ENCODE measurements at regions not wholly inside any gene's neighbourhood (a gene's known extent, or its start where the extent isn't known, plus 50 kb on each side); places are given as distances from the start of the nearest gene placed in this dataset.

- POLR2A ChIA-PET: no interaction called here
- no peak for ATAC-seq
Observed at GRCh38 chrX:79573760-79574159, 206.6 kb upstream of the ITM2A start.

GRCh38 chrX:79572566-79572965 lies 205.4 kb upstream of the ITM2A start:
- Histone ChIP-seq H3K4me3 (no peak overlapping the region), H3K27ac (no peak overlapping the region), H3K4me1 (no peaks in the 10 kb centered on the region), H3K9me3 (no peaks in the 10 kb centered on the region), H3K4me2 (no peak overlapping the region)
- WGBS (ENCODE audit: missing lambda C conversion rate): 1% methylated on average over 6 of the region's 6 CpGs
- CTCF ChIA-PET: no interaction called here
- TF ChIP-seq HOXB5 (CRISPR knock-in tag; IDR thresholded peaks at IDR 0.05) (no peak), NR3C1 (IDR thresholded peaks at IDR 0.05) (no peak), CHD4 (IDR thresholded peaks at IDR 0.05; ENCODE audit: borderline replicate concordance) (no peak), KDM1A (IDR thresholded peaks at IDR 0.05; ENCODE audit: low read depth) (no peak), SREBF2 (IDR thresholded peaks at IDR 0.05) (no peak), PHF8 (IDR thresholded peaks at IDR 0.05; ENCODE audit: borderline replicate concordance, low read depth) (no peak)
- ATAC-seq: no peak
- no peak for DNase-seq (ENCODE audit: low read depth in 1 of 2, low spot score in 1 of 2)
- POLR2A ChIA-PET: no interaction called here
- FAIRE-seq: no peak

More at GRCh38 chrX:79573760-79574159, 206.6 kb upstream of the ITM2A start:
- FAIRE-seq: no peak
- Histone ChIP-seq H3K4me2 (no peak overlapping the region), H3K4me1 (no peaks in the 10 kb centered on the region), H3K9me3 (no peaks in the 10 kb centered on the region), H3K4me3 (no peak overlapping the region), H3K27ac (no peak overlapping the region)
- DNase-seq (ENCODE audit: low read depth in 1 of 2, low spot score in 1 of 2): no peak
- no peak for TF ChIP-seq JUNB (IDR thresholded peaks at IDR 0.05)
- no peak for TF ChIP-seq BHLHE40 (IDR thresholded peaks at IDR 0.05; ENCODE audit: low read depth, low read length)
- no peak for TF ChIP-seq NR3C1 (IDR thresholded peaks at IDR 0.05)
- TF ChIP-seq CHD4 (IDR thresholded peaks at IDR 0.05; ENCODE audit: borderline replicate concordance): no peak
- no peak for TF ChIP-seq SREBF2 (IDR thresholded peaks at IDR 0.05)
- 0% methylated on average over 1 of the region's 1 CpG for WGBS (ENCODE audit: missing lambda C conversion rate)
- CTCF ChIA-PET: no interaction called here

- DNase-seq (ENCODE audit: low read depth in 1 of 2, low spot score in 1 of 2) (no peak), FAIRE-seq (no peak), ATAC-seq (no peak)
- Histone ChIP-seq H3K4me2 (no peak overlapping the region), H3K4me3 (no peak overlapping the region), H3K27ac (no peak overlapping the region), H3K9me3 (no peaks in the 10 kb centered on the region), H3K4me1 (no peaks in the 10 kb centered on the region)
- 14% methylated on average over 4 of the region's 8 CpGs for WGBS (ENCODE audit: missing lambda C conversion rate)
- ChIA-PET CTCF (no interaction called here), POLR2A (no interaction called here)
- no peak for TF ChIP-seq ZFP36 (IDR thresholded peaks at IDR 0.05; ENCODE audit: borderline replicate concordance, partially characterized antibody)
Observed at GRCh38 chrX:79570524-79571240, 203.5 kb upstream of the ITM2A start.

GRCh38 chrX:79568309-79568708 lies 201.2 kb upstream of the ITM2A start:
- CTCF ChIA-PET: no interaction called here
- no peak overlapping the region for H3K27ac ChIP-seq
- H3K4me3 ChIP-seq: no peak overlapping the region
- H3K9me3 ChIP-seq: no peaks in the 10 kb centered on the region
- no peak for DNase-seq (ENCODE audit: low read depth in 1 of 2, low spot score in 1 of 2)
- FAIRE-seq: no peak
- ATAC-seq: no peak
- POLR2A ChIA-PET: no interaction called here
- H3K4me2 ChIP-seq: no peak overlapping the region
- no peaks in the 10 kb centered on the region for H3K4me1 ChIP-seq
- TF ChIP-seq REST (IDR thresholded peaks at IDR 0.05): no peak
- no peak for TF ChIP-seq MAFK (IDR thresholded peaks at IDR 0.05; ENCODE audit: partially characterized antibody)
- no peak for TF ChIP-seq ZFP36 (IDR thresholded peaks at IDR 0.05; ENCODE audit: borderline replicate concordance, partially characterized antibody)
- TF ChIP-seq GATA3 (IDR thresholded peaks at IDR 0.05; ENCODE audit: borderline replicate concordance): no peak
- no peak for TF ChIP-seq KDM1A (IDR thresholded peaks at IDR 0.05; ENCODE audit: low read depth)
- TF ChIP-seq JUN (IDR thresholded peaks at IDR 0.05): no peak
- TF ChIP-seq EP300 (IDR thresholded peaks at IDR 0.05): no peak
- TF ChIP-seq HOXB13 (CRISPR knock-in tag; IDR thresholded peaks at IDR 0.05; ENCODE audit: low read depth): no peak
- TF ChIP-seq SMC3 (IDR thresholded peaks at IDR 0.05): no peak
- TF ChIP-seq HMGXB4 (CRISPR knock-in tag; IDR thresholded peaks at IDR 0.05; ENCODE audit: borderline replicate concordance): no peak
- TF ChIP-seq NPAS2 (CRISPR knock-in tag; IDR thresholded peaks at IDR 0.05; ENCODE audit: borderline replicate concordance): no peak
- no peak for TF ChIP-seq USF2 (IDR thresholded peaks at IDR 0.05)
- TF ChIP-seq FOSB (CRISPR knock-in tag; IDR thresholded peaks at IDR 0.05): no peak
- TF ChIP-seq HEYL (CRISPR knock-in tag; IDR thresholded peaks at IDR 0.05): no peak
- TF ChIP-seq, protein P1, sequence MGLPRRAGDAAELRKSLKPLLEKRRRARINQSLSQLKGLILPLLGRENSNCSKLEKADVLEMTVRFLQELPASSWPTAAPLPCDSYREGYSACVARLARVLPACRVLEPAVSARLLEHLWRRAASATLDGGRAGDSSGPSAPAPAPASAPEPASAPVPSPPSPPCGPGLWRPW (IDR thresholded peaks at IDR 0.05): no peak
- TF ChIP-seq ELK1 (IDR thresholded peaks at IDR 0.05; ENCODE audit: low read depth, low read length): no peak

Measured in A549 (cell line).